ENCODE measurements at regions not wholly inside any gene's neighbourhood (a gene's known extent, or its start where the extent isn't known, plus 50 kb on each side); places are given as distances from the start of the nearest gene placed in this dataset.

GRCh38 chr5:155624597-155625241, 611.2 kb downstream of the KIF4B start:
- no peak for TF ChIP-seq ATF3 (CRISPR knock-in tag; conservative IDR thresholded peaks at IDR 0.05)
- no peak for TF ChIP-seq CTCF (IDR thresholded peaks at IDR 0.05)
- TF ChIP-seq TCF7 (CRISPR knock-in tag; IDR thresholded peaks at IDR 0.05; ENCODE audit: low read depth) = no peak
- TF ChIP-seq ZNF317 (CRISPR knock-in tag; IDR thresholded peaks at IDR 0.05; ENCODE audit: borderline replicate concordance, low read depth) = no peak
- no peak for TF ChIP-seq ATF1 (CRISPR knock-in tag; IDR thresholded peaks at IDR 0.05)
- TF ChIP-seq TEAD4 (CRISPR knock-in tag; IDR thresholded peaks at IDR 0.05) = no peak
- no peak for TF ChIP-seq SMAD3 (CRISPR knock-in tag; IDR thresholded peaks at IDR 0.05; ENCODE audit: borderline replicate concordance)
- no peak for TF ChIP-seq OVOL2 (CRISPR knock-in tag; IDR thresholded peaks at IDR 0.05; ENCODE audit: borderline replicate concordance)
- no peak for TF ChIP-seq JUN (CRISPR knock-in tag; IDR thresholded peaks at IDR 0.05)
- no peak for TF ChIP-seq ATF6 (CRISPR knock-in tag; IDR thresholded peaks at IDR 0.05)
